Fibroblast of pulmonary artery (primary cell): ENCODE measurements at regions not wholly inside any gene's neighbourhood (a gene's known extent, or its start where the extent isn't known, plus 50 kb on each side); places are given as distances from the start of the nearest gene placed in this dataset.

Experiments used
- DNase-seq: peaks from one replicate; pipeline ENCODE4 v3.0.0-alpha.2; 2010; ENCODE audit warnings: low read depth
- H3K4me3 ChIP-seq: replicated peaks from 2 replicates; pipeline ENCODE4 v1.5.1; 2011; ENCODE audit warnings: low read depth, mild to moderate bottlenecking, control low read depth, low read length, moderate library complexity
- CTCF ChIP-seq: IDR thresholded peaks from 2 replicates; pipeline ENCODE4 v1.5.1; 2011; ENCODE audit warnings: mild to moderate bottlenecking, control low read depth, low read length, inconsistent platforms; ENCODE audit errors: missing control alignments

- DNase-seq = no peak
- no peak for TF ChIP-seq CTCF
- H3K4me3 ChIP-seq = no peak overlapping the region
Measured at GRCh38 chrX:74220277-74220676, 83.7 kb upstream of the ZCCHC13 start.

DNA sequence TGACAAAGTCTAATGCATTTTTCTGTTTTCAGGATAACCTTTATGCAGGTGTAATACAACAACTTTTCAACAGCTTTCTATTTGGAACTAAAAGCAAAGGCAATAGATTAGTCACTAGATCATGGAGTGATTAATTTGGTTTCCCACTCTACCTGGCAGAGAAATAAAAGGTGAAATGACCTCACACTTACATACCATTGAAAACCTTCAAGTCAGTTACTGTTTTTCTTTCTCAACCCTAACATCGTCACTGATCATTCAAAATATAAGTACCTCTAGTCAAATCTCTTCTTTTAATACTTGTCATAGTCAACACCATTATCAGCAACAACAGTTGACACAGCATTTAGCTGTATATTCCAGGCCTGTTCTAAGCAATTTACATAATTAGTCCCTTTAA, 85.1 kb upstream of the ZCCHC13 start:
- no peak for TF ChIP-seq CTCF
- no peak overlapping the region for H3K4me3 ChIP-seq
- DNase-seq = no peak

DNA sequence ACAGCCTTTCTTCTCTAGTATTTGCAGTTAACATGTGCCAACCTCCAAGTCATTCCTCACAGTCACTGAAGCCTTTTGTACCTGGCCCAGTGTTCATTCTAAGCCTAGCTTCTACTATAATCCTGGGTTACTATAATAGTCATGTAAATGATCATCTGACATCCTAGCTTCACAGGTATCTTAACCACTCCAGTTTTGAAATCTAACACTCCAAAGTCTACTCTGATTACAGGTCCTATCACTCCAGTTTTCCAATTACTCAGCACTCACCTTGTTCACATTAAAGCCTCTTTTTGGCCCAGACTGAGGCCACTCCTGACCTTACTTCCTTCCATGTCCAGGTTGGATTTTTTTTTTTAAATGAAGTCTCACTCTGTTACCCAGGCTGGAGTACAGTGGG, 87.6 kb upstream of the ZCCHC13 start:
- no peak overlapping the region for H3K4me3 ChIP-seq
- no peak for DNase-seq
- no peak for TF ChIP-seq CTCF

DNA sequence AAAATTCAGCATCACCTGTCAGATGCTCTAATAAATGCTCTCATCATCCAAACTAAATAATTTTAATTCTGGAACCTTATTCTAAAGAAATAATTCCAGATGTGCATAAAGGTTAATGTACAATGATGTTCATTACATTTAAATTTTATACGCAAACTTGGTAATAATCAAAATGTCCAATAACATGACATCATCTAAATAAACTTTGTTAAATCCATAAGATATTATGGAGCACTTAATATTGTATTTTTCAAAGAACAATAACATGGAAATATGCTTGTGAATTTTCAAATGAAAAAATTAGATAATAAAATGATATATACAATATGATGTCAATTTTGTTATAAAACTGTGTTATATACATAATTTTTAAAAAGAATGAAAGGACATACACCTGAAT, 92.1 kb upstream of the ZCCHC13 start:
- no peak overlapping the region for H3K4me3 ChIP-seq
- no peak for DNase-seq
- no peak for TF ChIP-seq CTCF

DNA sequence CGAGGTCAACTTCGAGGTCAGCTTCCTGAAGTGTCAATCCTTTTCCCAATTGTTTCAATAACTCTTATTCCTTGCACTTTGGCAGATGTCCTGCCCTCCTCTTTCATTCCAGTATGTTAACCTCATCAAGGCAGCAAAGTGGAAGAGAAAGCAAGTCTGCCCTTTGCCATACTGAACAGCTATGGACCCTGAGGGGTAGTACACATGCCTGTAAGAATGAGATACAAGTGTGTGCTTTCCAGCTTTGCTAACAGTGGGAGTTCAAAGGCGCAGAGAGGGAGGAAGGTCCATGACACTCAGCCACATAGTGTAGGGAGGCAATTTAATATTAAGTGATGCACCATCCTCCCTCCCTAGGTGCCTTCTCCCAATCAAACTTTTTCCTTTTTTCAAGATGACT, 96.4 kb upstream of the ZCCHC13 start:
- TF ChIP-seq CTCF = no peak
- no peak overlapping the region for H3K4me3 ChIP-seq
- DNase-seq = no peak

DNA sequence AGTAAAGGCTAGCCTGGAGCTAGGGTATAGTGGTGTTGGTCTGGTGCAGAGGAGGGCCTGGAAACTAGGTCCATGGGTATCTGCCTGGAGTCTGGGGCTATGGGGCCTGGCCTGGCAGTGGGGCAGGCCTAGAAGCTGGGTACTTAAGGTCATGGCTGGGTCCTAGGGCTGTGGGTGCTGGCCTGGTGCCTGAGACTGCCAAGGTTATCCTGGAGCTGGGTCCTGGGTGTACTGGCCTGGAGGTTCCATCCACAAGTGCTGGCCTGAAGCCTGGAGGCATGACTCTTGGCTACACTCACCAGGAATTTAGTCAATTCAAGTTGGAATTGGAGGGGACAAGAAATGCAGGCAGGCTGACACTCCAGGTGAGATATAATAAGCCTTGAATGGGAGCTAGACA, 108.4 kb upstream of the ZCCHC13 start:
- TF ChIP-seq CTCF = no peak
- H3K4me3 ChIP-seq = no peak overlapping the region
- no peak for DNase-seq

GRCh38 chrX:74195120-74195519, 108.9 kb upstream of the ZCCHC13 start:
- DNase-seq = no peak
- no peak overlapping the region for H3K4me3 ChIP-seq
- TF ChIP-seq CTCF = no peak
